RWPE2 (cell line): ENCODE measurements at regions not wholly inside any gene's neighbourhood (a gene's known extent, or its start where the extent isn't known, plus 50 kb on each side); places are given as distances from the start of the nearest gene placed in this dataset.

Source experiments
- ATAC-seq: fragments of 200-7000 bp; cut with Tn5 transposase; 3 replicates; pipeline ENCODE4 v1.9.1; 2021; ENCODE audit warnings: low read depth
- DNase-seq: peaks from one replicate; pipeline ENCODE4 v3.0.0-alpha.2; 2020; ENCODE audit warnings: low spot score
- H3K27ac ChIP-seq: fragments of 450-650 bp; 2 replicates; pipeline ENCODE4 v1.5.1; 2017; ENCODE audit warnings: mild to moderate bottlenecking; ENCODE audit not compliant: poor library complexity, severe bottlenecking
- H3K27me3 ChIP-seq: fragments of 250-450 bp; sonication (Bioruptor Pico); 2 replicates; pipeline ENCODE4 v1.5.1; 2021; ENCODE audit warnings: mild to moderate bottlenecking, moderate library complexity; ENCODE audit not compliant: insufficient read depth, poor library complexity, severe bottlenecking
- H3K36me3 ChIP-seq: fragments of 250-450 bp; sonication (Bioruptor Pico); 2 replicates; pipeline ENCODE4 v1.5.1; 2020; ENCODE audit warnings: low read depth, mild to moderate bottlenecking, moderate library complexity
- H3K4me1 ChIP-seq: fragments of 250-450 bp; sonication (Bioruptor Pico); 2 replicates; pipeline ENCODE4 v1.5.1; 2021; ENCODE audit warnings: mild to moderate bottlenecking, moderate library complexity; ENCODE audit not compliant: insufficient read depth, poor library complexity, severe bottlenecking
- H3K4me3 ChIP-seq: fragments of 250-450 bp; sonication (Bioruptor Pico); 2 replicates; pipeline ENCODE4 v1.5.1; 2021; ENCODE audit warnings: mild to moderate bottlenecking, moderate library complexity; ENCODE audit not compliant: severe bottlenecking
- H3K9me3 ChIP-seq: fragments of 250-450 bp; sonication (Bioruptor Pico); 2 replicates; pipeline ENCODE4 v1.5.1; 2021; ENCODE audit warnings: mild to moderate bottlenecking, moderate library complexity; ENCODE audit not compliant: severe bottlenecking
- TF ChIP-seq, protein P1 (sequence below): fragments of 450-650 bp; IDR thresholded peaks from one replicate; pipeline ENCODE4 v1.5.1; 2017; ENCODE audit warnings: mild to moderate bottlenecking, moderate library complexity; ENCODE audit not compliant: poor library complexity, severe bottlenecking

DNA sequence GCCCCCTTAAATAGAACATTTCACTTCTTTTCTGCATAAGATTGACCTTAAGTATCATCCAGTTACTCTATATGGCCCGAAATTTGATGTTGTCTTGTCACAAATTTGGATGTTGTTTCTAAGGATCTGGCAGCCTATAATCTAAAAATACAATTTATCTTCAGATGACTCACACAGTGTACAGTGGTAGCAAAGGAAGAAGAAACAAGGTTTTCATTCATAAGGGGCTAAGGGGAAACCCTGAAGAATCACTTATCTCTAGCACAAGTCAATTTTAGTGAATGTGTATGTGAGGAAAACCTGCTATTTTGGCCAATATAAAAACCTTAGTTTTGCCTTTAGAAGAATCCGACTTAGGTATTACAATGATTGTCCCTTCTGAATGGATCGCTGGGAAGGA lies 606.3 kb upstream of the LRFN5 start:
- H3K27me3 ChIP-seq = peaks cover 14% of the 10 kb centered on the region
- ATAC-seq (no peak), DNase-seq (no peak)
- TF ChIP-seq, protein P1, sequence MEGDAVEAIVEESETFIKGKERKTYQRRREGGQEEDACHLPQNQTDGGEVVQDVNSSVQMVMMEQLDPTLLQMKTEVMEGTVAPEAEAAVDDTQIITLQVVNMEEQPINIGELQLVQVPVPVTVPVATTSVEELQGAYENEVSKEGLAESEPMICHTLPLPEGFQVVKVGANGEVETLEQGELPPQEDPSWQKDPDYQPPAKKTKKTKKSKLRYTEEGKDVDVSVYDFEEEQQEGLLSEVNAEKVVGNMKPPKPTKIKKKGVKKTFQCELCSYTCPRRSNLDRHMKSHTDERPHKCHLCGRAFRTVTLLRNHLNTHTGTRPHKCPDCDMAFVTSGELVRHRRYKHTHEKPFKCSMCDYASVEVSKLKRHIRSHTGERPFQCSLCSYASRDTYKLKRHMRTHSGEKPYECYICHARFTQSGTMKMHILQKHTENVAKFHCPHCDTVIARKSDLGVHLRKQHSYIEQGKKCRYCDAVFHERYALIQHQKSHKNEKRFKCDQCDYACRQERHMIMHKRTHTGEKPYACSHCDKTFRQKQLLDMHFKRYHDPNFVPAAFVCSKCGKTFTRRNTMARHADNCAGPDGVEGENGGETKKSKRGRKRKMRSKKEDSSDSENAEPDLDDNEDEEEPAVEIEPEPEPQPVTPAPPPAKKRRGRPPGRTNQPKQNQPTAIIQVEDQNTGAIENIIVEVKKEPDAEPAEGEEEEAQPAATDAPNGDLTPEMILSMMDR = no peak
- H3K9me3 ChIP-seq = no peaks in the 10 kb centered on the region
- H3K27ac ChIP-seq = no peak overlapping the region
- no peaks in the 10 kb centered on the region for H3K36me3 ChIP-seq
- H3K4me1 ChIP-seq = no peaks in the 10 kb centered on the region
- H3K4me3 ChIP-seq = no peak overlapping the region

DNA sequence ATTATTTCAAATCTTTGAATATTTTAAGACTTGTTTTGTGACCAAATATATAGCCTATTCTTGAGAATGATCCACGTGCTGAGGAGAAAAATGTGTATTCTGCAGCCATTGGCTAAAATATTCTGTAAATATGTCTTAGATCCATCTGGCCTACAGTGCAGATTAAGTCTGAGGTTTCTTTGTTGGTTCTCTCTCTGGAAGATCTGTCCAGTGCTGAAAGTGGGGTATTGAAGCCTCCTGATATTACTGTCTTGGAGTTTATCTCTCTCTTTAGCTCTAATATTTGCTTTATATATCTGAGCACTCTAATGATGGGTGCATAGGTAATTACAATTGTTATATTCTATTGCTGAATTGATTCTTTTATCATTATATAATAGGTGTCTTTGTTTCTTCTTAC lies 617.4 kb upstream of the LRFN5 start:
- Histone ChIP-seq H3K4me3 (no peak overlapping the region), H3K36me3 (no peaks in the 10 kb centered on the region), H3K27me3 (no peaks in the 10 kb centered on the region), H3K9me3 (no peaks in the 10 kb centered on the region), H3K27ac (no peak overlapping the region), H3K4me1 (no peaks in the 10 kb centered on the region)
- DNase-seq (no peak), ATAC-seq (no peak)
- TF ChIP-seq, protein P1 = no peak

DNA sequence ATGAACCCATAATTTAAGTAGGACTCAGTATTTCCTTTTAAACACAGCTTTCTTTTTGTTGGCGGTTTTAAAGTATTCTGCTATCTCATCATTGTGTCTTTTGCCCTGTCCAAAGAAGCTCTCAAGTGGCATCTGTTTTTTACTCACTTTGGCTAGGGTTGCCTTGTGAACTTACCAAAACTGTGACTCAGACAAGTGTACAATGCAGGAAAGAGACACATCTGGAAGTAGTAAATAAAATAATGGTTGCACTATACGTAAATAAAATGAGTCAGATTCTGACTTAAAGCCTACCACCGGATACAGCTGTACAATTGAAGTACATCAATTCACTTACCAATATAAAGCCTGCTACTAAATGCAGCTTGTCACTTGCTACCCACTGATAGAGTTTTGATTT lies 619.2 kb upstream of the LRFN5 start:
- Histone ChIP-seq H3K4me1 (no peaks in the 10 kb centered on the region), H3K36me3 (no peaks in the 10 kb centered on the region), H3K27me3 (peaks cover 6% of the 10 kb centered on the region), H3K27ac (no peak overlapping the region), H3K9me3 (no peaks in the 10 kb centered on the region), H3K4me3 (no peak overlapping the region)
- ATAC-seq = no peak
- TF ChIP-seq, protein P1 = no peak
- DNase-seq = no peak

DNA sequence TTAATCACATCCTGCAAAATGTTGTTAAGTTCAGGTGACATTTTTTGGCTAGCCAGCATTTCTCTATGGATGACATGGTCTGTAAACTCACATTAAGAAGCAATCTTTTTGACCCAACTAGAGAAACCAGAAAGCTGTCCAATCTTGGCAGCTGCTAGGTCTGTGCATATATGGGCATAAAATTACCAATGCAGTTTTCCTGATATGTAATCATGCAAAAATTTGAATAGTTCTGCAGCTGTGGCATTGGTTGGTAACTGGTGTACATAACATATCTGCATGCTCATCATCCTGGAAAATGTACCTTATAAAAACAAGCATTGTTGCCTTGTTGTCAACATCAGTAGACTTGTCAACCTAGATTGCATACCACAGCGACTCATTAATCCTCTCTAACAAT lies 620.0 kb upstream of the LRFN5 start:
- Histone ChIP-seq H3K4me3 (no peak overlapping the region), H3K27me3 (peaks cover 6% of the 10 kb centered on the region), H3K9me3 (no peaks in the 10 kb centered on the region), H3K4me1 (no peaks in the 10 kb centered on the region), H3K36me3 (no peaks in the 10 kb centered on the region), H3K27ac (no peak overlapping the region)
- ATAC-seq = no peak
- TF ChIP-seq, protein P1 = no peak
- DNase-seq = no peak

DNA sequence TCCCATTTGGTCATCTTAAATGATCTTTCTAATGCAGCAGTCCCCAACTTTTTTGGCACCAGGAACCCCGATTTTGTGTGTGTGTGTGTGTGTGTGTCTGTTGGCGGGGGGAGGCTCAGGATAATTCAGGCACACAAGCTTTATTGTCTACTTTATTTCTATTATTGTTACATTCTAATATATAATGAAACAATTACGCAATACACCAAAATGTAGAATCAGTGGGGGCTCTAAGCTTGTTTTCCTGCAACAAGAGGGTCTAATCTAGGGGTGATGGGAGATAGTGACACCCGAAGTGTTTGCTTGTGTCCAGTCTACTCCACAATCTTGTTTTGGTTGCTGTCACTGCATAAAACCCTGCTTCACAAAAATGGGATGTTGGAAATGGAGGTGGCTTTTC lies 621.1 kb upstream of the LRFN5 start:
- H3K4me1 ChIP-seq = no peaks in the 10 kb centered on the region
- DNase-seq (no peak), ATAC-seq (no peak)
- no peak overlapping the region for H3K4me3 ChIP-seq
- no peak overlapping the region for H3K27ac ChIP-seq
- H3K9me3 ChIP-seq = no peaks in the 10 kb centered on the region
- TF ChIP-seq, protein P1 = no peak
- no peaks in the 10 kb centered on the region for H3K36me3 ChIP-seq
- H3K27me3 ChIP-seq = peaks cover 6% of the 10 kb centered on the region
